Spleen (tissue), 11 donors: ENCODE measurements at regions not wholly inside any gene's neighbourhood (a gene's known extent, or its start where the extent isn't known, plus 50 kb on each side); places are given as distances from the start of the nearest gene placed in this dataset.
"Not testable (repeated sequence)": the region's sequence is repeated elsewhere in the genome, so short reads cannot be mapped to it uniquely, and the experiment has no call there.

Source experiments
- DNase-seq: peaks from one replicate; pipeline ENCODE4 v3.0.0-alpha.2; 2020
- H3K27ac ChIP-seq, 8 donors: fragments of 200-600 bp; sonication (generic) in 7 of 8; 1 replicate in 4 of 8; 2 replicates in 4 of 8; pipeline versions ENCODE4 v1.5.0 to v1.8.0; 2016 to 2021; ENCODE audit warnings: inconsistent platforms in 4 of 8, mild to moderate bottlenecking in 4 of 8, moderate library complexity in 1 of 8
- H3K27me3 ChIP-seq, 7 donors: fragments of 200-600 bp; sonication (generic) in 6 of 7; replicated peaks in 1 of 7; 1 replicate in 4 of 7; 2 replicates in 3 of 7; pipeline versions ENCODE4 v1.5.0 to v1.8.0; 2016 to 2021; ENCODE audit warnings: inconsistent platforms in 3 of 7, mild to moderate bottlenecking in 1 of 7
- H3K36me3 ChIP-seq, 6 donors: fragments of 200-600 bp; sonication (generic) in 5 of 6; 1 replicate in 4 of 6; 2 replicates in 2 of 6; pipeline versions ENCODE4 v1.5.0 to v1.8.0; 2016 to 2021; ENCODE audit warnings: inconsistent platforms in 2 of 6
- H3K4me1 ChIP-seq, 6 donors: fragments of 200-600 bp; sonication (generic) in 5 of 6; 1 replicate in 3 of 6; 2 replicates in 3 of 6; pipeline versions ENCODE4 v1.5.0 to v1.8.0; 2016 to 2021; ENCODE audit warnings: inconsistent platforms in 3 of 6
- H3K4me3 ChIP-seq, 8 donors: fragments of 200-600 bp; sonication (generic) in 7 of 8; 1 replicate in 4 of 8; 2 replicates in 4 of 8; pipeline versions ENCODE4 v1.5.0 to v1.8.0; 2016 to 2021; ENCODE audit warnings: inconsistent platforms in 4 of 8, mild to moderate bottlenecking in 4 of 8, moderate library complexity in 2 of 8
- H3K9me3 ChIP-seq, 8 donors: fragments of 200-600 bp; sonication (generic) in 7 of 8; 1 replicate in 4 of 8; 2 replicates in 4 of 8; pipeline versions ENCODE4 v1.5.0 to v1.8.0; 2016 to 2021; ENCODE audit warnings: inconsistent platforms in 4 of 8
- POLR2A ChIP-seq, 3 donors: fragments of 450-650 bp; IDR thresholded peaks; one replicate each; pipeline ENCODE4 v1.5.1; 2017; ENCODE audit warnings: antibody characterized with exemption in 3 of 3, mild to moderate bottlenecking in 1 of 3
- POLR2AphosphoS5 ChIP-seq, 3 donors: sonication (generic); formaldehyde crosslinking; IDR thresholded peaks; one replicate each; pipeline ENCODE4 v1.5.1; 2017; ENCODE audit warnings: antibody characterized with exemption in 3 of 3
- WGBS, 5 donors: extraction: QIAGEN DNeasy Blood & Tissue Kit in 3 of 5; methylation state at CpG; one replicate each; pipeline versions ENCODE4 v1.1.5 to v1.1.7; 2013 to 2018; 5-methylcytosine and 5-hydroxymethylcytosine counted together
- intact Hi-C: fragments of 100-400 bp; cut with DNase I; formaldehyde crosslinking; loops from one replicate; pipeline ENCODE4 v1.15.0; 2023; ENCODE audit warnings: low total_unique reads
- TF ChIP-seq, protein P1 (sequence below), 11 experiments: fragments of 200-600 bp in 7 of 11; fragments of 450-650 bp in 4 of 11; sonication (generic) in 4 of 11; IDR thresholded peaks in 8 of 11; conservative IDR thresholded peaks in 3 of 11; 1 replicate in 7 of 11; 2 replicates in 4 of 11; pipeline versions ENCODE4 v1.4.0 to v1.8.0; 2016 to 2021; ENCODE audit warnings: antibody characterized with exemption in 11 of 11, inconsistent platforms in 4 of 11, mild to moderate bottlenecking in 1 of 11
- donor health status: healthy with polysubstance abuse.
- donor health status: DM: no; HTN: no; CAD: no; lungs with moderate emphysema.
- donor health status: DM: no; HTN: no; CAD: no.
- donor health status: Bipolar disorder and iron deficiency.
- donor health status: healthy.
- donor health status: DM: no; HTN: no; CAD: no.
- donor health status: DM: yes; HTN: yes; CAD: no.

DNA sequence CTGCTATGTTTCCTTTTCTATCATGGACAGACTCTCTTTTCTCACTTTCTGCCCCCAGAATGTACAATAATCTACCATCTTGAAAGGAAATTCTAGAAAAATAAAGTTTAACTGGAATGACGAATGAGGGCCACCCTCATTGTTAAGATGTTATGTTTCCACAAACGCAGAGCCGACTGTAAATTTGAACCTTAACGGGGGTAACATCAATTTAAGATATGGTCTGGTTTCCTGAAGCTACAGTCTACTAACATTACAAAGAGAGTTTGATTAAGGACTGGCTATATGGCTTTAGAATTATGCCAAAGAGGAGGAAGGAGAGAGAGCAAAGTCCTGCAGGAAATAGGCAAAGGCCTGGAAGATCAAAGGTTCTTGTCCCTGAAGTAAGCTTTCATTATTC, 227.2 kb downstream of the USP46 start:
- intact Hi-C loops = no loop called here
- no peaks in the 10 kb centered on the region for H3K27me3 ChIP-seq
- WGBS, 5 donors = 63 to 76% (median 69%) methylated on average over 4 of the region's 4 CpGs
- no peaks in the 10 kb centered on the region for H3K9me3 ChIP-seq
- H3K36me3 ChIP-seq = no peaks in the 10 kb centered on the region
- H3K4me1 ChIP-seq = no peaks in the 10 kb centered on the region
- TF ChIP-seq, protein P1, sequence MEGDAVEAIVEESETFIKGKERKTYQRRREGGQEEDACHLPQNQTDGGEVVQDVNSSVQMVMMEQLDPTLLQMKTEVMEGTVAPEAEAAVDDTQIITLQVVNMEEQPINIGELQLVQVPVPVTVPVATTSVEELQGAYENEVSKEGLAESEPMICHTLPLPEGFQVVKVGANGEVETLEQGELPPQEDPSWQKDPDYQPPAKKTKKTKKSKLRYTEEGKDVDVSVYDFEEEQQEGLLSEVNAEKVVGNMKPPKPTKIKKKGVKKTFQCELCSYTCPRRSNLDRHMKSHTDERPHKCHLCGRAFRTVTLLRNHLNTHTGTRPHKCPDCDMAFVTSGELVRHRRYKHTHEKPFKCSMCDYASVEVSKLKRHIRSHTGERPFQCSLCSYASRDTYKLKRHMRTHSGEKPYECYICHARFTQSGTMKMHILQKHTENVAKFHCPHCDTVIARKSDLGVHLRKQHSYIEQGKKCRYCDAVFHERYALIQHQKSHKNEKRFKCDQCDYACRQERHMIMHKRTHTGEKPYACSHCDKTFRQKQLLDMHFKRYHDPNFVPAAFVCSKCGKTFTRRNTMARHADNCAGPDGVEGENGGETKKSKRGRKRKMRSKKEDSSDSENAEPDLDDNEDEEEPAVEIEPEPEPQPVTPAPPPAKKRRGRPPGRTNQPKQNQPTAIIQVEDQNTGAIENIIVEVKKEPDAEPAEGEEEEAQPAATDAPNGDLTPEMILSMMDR (IDR thresholded peaks at IDR 0.05 in 8 of 11, conservative IDR thresholded peaks at IDR 0.05 in 3 of 11) = no peak
- TF ChIP-seq POLR2A (IDR thresholded peaks at IDR 0.05) (no peak), POLR2AphosphoS5 (IDR thresholded peaks at IDR 0.05) (no peak)
- H3K4me3 ChIP-seq = no peak overlapping the region
- no peak overlapping the region for H3K27ac ChIP-seq
- no peak for DNase-seq

DNA sequence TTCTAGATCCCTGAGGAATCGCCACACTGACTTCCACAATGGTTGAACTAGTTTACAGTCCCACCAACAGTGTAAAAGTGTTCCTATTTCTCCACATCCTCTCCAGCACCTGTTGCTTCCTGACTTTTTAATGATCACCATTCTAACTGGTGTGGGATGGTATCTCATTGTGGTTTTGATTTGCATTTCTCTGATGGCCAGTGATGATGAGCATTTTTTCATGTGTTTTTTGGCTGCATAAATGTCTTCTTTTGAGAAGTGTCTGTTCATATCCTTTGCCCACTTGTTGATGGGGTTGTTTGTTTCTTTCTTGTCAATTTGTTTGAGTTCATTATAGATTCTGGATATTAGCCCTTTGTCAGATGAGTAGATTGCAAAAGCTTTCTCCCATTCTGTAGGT, 216.6 kb downstream of the USP46 start:
- DNase-seq, H3K36me3 ChIP-seq, H3K4me3 ChIP-seq, intact Hi-C loops, H3K27me3 ChIP-seq, H3K27ac ChIP-seq, H3K4me1 ChIP-seq: not testable (repeated sequence)
- 60% methylated on average over 1 of the region's 1 CpG; no CpG with 5 or more reads in 4 of the 5 donors for WGBS, 5 donors
- H3K9me3 ChIP-seq = peaks cover 0 to 11% (median 0%) of the 10 kb centered on the region in 8 donors

DNA sequence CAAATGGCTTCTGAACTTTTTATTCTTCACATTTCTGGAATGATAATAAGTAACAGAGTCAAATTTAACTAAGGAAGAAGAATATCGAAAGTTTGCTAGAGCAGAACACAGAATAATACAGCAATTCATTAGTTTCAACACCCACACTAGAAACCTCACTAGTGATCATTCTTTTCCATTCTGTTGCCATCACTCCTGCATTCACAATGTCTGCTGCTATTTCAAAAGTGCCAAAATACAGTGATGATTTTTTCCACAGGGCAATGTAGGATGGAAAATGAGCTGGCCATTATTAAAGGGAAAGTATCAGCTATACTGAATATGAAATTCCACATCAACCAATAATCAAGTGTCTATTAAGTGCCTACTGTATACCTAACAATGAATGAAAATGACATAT, 186.7 kb downstream of the USP46 start:
- Histone ChIP-seq H3K36me3 (no peaks in the 10 kb centered on the region), H3K27me3 (peaks cover 0 to 5% (median 0%) of the 10 kb centered on the region in 7 donors), H3K27ac (no peak overlapping the region), H3K4me3 (no peak overlapping the region), H3K4me1 (no peaks in the 10 kb centered on the region), H3K9me3 (no peaks in the 10 kb centered on the region)
- 75 to 93% (median 86%) methylated on average over 1 of the region's 1 CpG for WGBS, 5 donors
- intact Hi-C loops = no loop called here
- TF ChIP-seq POLR2A (IDR thresholded peaks at IDR 0.05) (no peak), POLR2AphosphoS5 (IDR thresholded peaks at IDR 0.05) (no peak)
- TF ChIP-seq, protein P1 (IDR thresholded peaks at IDR 0.05 in 8 of 11, conservative IDR thresholded peaks at IDR 0.05 in 3 of 11) = no peak
- no peak for DNase-seq

DNA sequence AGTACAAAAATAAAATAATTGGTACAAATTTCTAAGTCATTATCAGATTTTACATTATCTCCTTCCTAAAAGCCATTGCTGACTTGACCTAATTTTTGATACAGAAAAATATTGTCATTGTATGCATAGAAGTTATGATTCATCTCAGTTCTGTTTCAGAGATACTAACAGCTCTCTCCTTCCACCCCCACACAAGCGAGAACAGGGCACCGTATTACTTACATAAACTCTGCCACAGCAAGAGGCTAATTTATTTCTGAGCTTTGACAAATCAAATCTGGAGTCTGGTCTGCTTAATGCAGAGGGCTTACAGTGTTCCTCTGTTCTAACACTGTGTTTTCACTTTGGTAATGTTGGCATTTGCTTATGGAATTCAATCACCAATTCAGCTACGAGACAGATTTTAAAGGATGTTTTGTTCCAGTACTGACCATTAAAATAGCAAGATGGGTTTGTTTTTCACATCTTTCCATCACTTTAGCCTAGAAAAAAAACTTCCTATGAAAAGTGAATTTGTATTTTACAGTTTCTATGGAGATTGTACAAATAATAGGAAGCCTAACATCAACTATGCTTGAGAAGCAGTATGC, 181.8 kb downstream of the USP46 start:
- intact Hi-C loops = no loop called here
- H3K4me1 ChIP-seq = no peaks in the 10 kb centered on the region
- no peak for DNase-seq
- WGBS, 5 donors = 77 to 91% (median 87%) methylated on average over 3 of the region's 3 CpGs
- H3K27ac ChIP-seq = no peak overlapping the region
- no peaks in the 10 kb centered on the region for H3K36me3 ChIP-seq
- H3K4me3 ChIP-seq = no peak overlapping the region
- H3K27me3 ChIP-seq = no peaks in the 10 kb centered on the region
- no peak for TF ChIP-seq POLR2AphosphoS5 (IDR thresholded peaks at IDR 0.05)
- TF ChIP-seq, protein P1 (IDR thresholded peaks at IDR 0.05 in 8 of 11, conservative IDR thresholded peaks at IDR 0.05 in 3 of 11) = no peak
- no peak for TF ChIP-seq POLR2A (IDR thresholded peaks at IDR 0.05)
- no peaks in the 10 kb centered on the region for H3K9me3 ChIP-seq
